ENCODE measurements at regions not wholly inside any gene's neighbourhood (a gene's known extent, or its start where the extent isn't known, plus 50 kb on each side); places are given as distances from the start of the nearest gene placed in this dataset.

GRCh38 chr4:111847296-111848008 is 297.8 kb upstream of the FAM241A start:
- no peak overlapping the region for H3K27ac ChIP-seq
- H3K27me3 ChIP-seq (replicated peaks; ENCODE audit: insufficient read depth) = no peaks in the 10 kb centered on the region
- H3K4me3 ChIP-seq = no peak overlapping the region
- TF ChIP-seq POLR2A (IDR thresholded peaks at IDR 0.05) (no peak), POLR2AphosphoS5 (IDR thresholded peaks at IDR 0.05) (no peak), CTCF (IDR thresholded peaks at IDR 0.05) (no peak)
- no peaks in the 10 kb centered on the region for H3K36me3 ChIP-seq
- no peak for DNase-seq (ENCODE audit: low spot score)
- intact Hi-C loops (cut with DNase I) = no loop called here
- no peaks in the 10 kb centered on the region for H3K9me3 ChIP-seq
- WGBS = 43% methylated on average over 5 of the region's 5 CpGs
- H3K4me1 ChIP-seq (replicated peaks) = no peaks in the 10 kb centered on the region

GRCh38 chr4:111849746-111850284 is 295.4 kb upstream of the FAM241A start:
- Histone ChIP-seq H3K36me3 (no peaks in the 10 kb centered on the region), H3K4me3 (no peak overlapping the region), H3K27me3 (replicated peaks; ENCODE audit: insufficient read depth) (no peaks in the 10 kb centered on the region), H3K27ac (no peak overlapping the region), H3K9me3 (no peaks in the 10 kb centered on the region), H3K4me1 (replicated peaks) (no peaks in the 10 kb centered on the region)
- TF ChIP-seq CTCF (IDR thresholded peaks at IDR 0.05) (no peak), POLR2A (IDR thresholded peaks at IDR 0.05) (no peak), POLR2AphosphoS5 (IDR thresholded peaks at IDR 0.05) (no peak)
- intact Hi-C loops (cut with DNase I) = loop anchor here (10.0 kb wide), 2 partner anchors 85 to 185 kb away; no protein-coding TSS in a partner anchor
- no peak for DNase-seq (ENCODE audit: low spot score)
- WGBS = 40% methylated on average over 1 of the region's 1 CpG

- Histone ChIP-seq H3K36me3 (no peaks in the 10 kb centered on the region), H3K9me3 (no peaks in the 10 kb centered on the region), H3K27ac (no peak overlapping the region), H3K4me1 (replicated peaks) (no peaks in the 10 kb centered on the region), H3K27me3 (replicated peaks; ENCODE audit: insufficient read depth) (no peaks in the 10 kb centered on the region), H3K4me3 (no peak overlapping the region)
- intact Hi-C loops (cut with DNase I) = loop anchor here (5.0 to 10.0 kb wide), 3 partner anchors 80 to 212 kb away; no protein-coding TSS in a partner anchor
- WGBS = 0% methylated on average over 1 of the region's 1 CpG
- TF ChIP-seq POLR2A (IDR thresholded peaks at IDR 0.05) = no peak
- TF ChIP-seq POLR2AphosphoS5 (IDR thresholded peaks at IDR 0.05) = no peak
- TF ChIP-seq CTCF (IDR thresholded peaks at IDR 0.05) = peak in 3 of 4 experiments; percentile 51 to 59 (median 53)
- DNase-seq (ENCODE audit: low spot score) = peak; percentile 30
Measured at GRCh38 chr4:111854494-111855087, 290.7 kb upstream of the FAM241A start.

- Histone ChIP-seq H3K27me3 (replicated peaks; ENCODE audit: insufficient read depth) (no peaks in the 10 kb centered on the region), H3K36me3 (no peaks in the 10 kb centered on the region), H3K27ac (no peak overlapping the region), H3K9me3 (no peaks in the 10 kb centered on the region), H3K4me1 (replicated peaks) (no peaks in the 10 kb centered on the region), H3K4me3 (no peak overlapping the region)
- DNase-seq (ENCODE audit: low spot score) = no peak
- intact Hi-C loops (cut with DNase I) = loop anchor here (5.0 to 10.0 kb wide), 3 partner anchors 79 to 213 kb away; no protein-coding TSS in a partner anchor
- TF ChIP-seq POLR2AphosphoS5 (IDR thresholded peaks at IDR 0.05) (no peak), CTCF (IDR thresholded peaks at IDR 0.05) (no peak)
- 73% methylated on average over 1 of the region's 1 CpG for WGBS
Measured at GRCh38 chr4:111855308-111855707, 289.9 kb upstream of the FAM241A start.
